Neural cell (in vitro differentiated cells): ENCODE measurements at regions not wholly inside any gene's neighbourhood (a gene's known extent, or its start where the extent isn't known, plus 50 kb on each side); places are given as distances from the start of the nearest gene placed in this dataset.

Source experiments
- H2AFZ ChIP-seq: fragments of 200-600, 300-800 bp; sonication (generic), shearing (Covaris generic); 2 replicates; pipeline ENCODE4 v1.6.0; 2014; ENCODE audit warnings: low read depth, mild to moderate bottlenecking, antibody characterized with exemption, low read length, moderate library complexity
- H3F3A ChIP-seq: fragments of 200-600 bp; shearing (Covaris generic); 2 replicates; pipeline ENCODE4 v1.6.1; 2016; ENCODE audit warnings: mild to moderate bottlenecking, moderate library complexity, mixed read lengths, antibody characterized with exemption, low read length; ENCODE audit not compliant: insufficient read depth, poor library complexity, severe bottlenecking
- H3K27ac ChIP-seq: fragments of 200-600, 300-800 bp; sonication (generic), shearing (Covaris generic); 2 replicates; pipeline ENCODE4 v1.5.1; 2014; ENCODE audit warnings: mild to moderate bottlenecking, low read length, moderate library complexity
- H3K27me3 ChIP-seq: fragments of 300-800, 200-600 bp; sonication (generic), shearing (Covaris generic); 2 replicates; pipeline ENCODE4 v1.6.0; 2014; ENCODE audit warnings: mild to moderate bottlenecking, low read depth, low read length, moderate library complexity; ENCODE audit not compliant: insufficient read depth
- H3K36me3 ChIP-seq: fragments of 300-800, 200-600 bp; sonication (generic), shearing (Covaris generic); 2 replicates; pipeline ENCODE4 v1.5.1; 2014; ENCODE audit warnings: mild to moderate bottlenecking, antibody characterized with exemption, low read length, moderate library complexity; ENCODE audit not compliant: insufficient read depth
- H3K4me2 ChIP-seq: fragments of 300-800, 200-600 bp; sonication (generic), shearing (Covaris generic); 2 replicates; pipeline ENCODE4 v1.6.0; 2014; ENCODE audit warnings: mild to moderate bottlenecking, low read length
- H3K4me3 ChIP-seq: fragments of 300-800, 200-600 bp; sonication (generic), shearing (Covaris generic); 2 replicates; pipeline ENCODE4 v1.5.1; 2014; ENCODE audit warnings: mild to moderate bottlenecking, low read length, moderate library complexity
- H3K79me2 ChIP-seq: fragments of 200-600 bp; shearing (Covaris generic); replicated peaks from 2 replicates; pipeline ENCODE4 v1.6.0; 2014; ENCODE audit warnings: mild to moderate bottlenecking, low read length, moderate library complexity; ENCODE audit not compliant: insufficient read depth
- H3K9ac ChIP-seq: fragments of 300-800, 200-600 bp; sonication (generic), shearing (Covaris generic); 2 replicates; pipeline ENCODE4 v1.6.1; 2016; ENCODE audit warnings: mild to moderate bottlenecking, low read length, mixed read lengths
- H3K9me2 ChIP-seq: fragments of 200-600 bp; shearing (Covaris generic); 2 replicates; pipeline ENCODE4 v1.6.1; 2016; ENCODE audit warnings: mild to moderate bottlenecking, low read length, mixed read lengths; ENCODE audit not compliant: insufficient read depth
- H3K9me3 ChIP-seq: fragments of 200-600, 300-800 bp; sonication (generic), shearing (Covaris generic); 2 replicates; pipeline ENCODE4 v1.6.1; 2016; ENCODE audit warnings: mild to moderate bottlenecking, mixed run types, low read length, moderate library complexity, mixed read lengths
- H4K20me1 ChIP-seq: fragments of 200-600 bp; shearing (Covaris generic); 2 replicates; pipeline ENCODE4 v1.6.1; 2016; ENCODE audit warnings: mild to moderate bottlenecking, mixed run types; ENCODE audit not compliant: insufficient read depth
- CTCF ChIP-seq: fragments of 450-650 bp; IDR thresholded peaks from 2 replicates; pipeline ENCODE4 v1.5.1; 2014; ENCODE audit warnings: antibody characterized with exemption, mild to moderate bottlenecking, moderate library complexity; ENCODE audit not compliant: poor library complexity, severe bottlenecking
- EP300 ChIP-seq: fragments of 450-650 bp; conservative IDR thresholded peaks from 2 replicates; pipeline ENCODE4 v1.6.1; 2014; ENCODE audit warnings: antibody characterized with exemption, mild to moderate bottlenecking, moderate library complexity; ENCODE audit not compliant: poor library complexity, severe bottlenecking
- EZH2 ChIP-seq: fragments of 200-600, 300-800 bp; shearing (Covaris generic), sonication (generic); IDR thresholded peaks from 2 replicates; pipeline ENCODE4 v1.6.1; 2014; ENCODE audit warnings: antibody characterized with exemption, low read length, borderline replicate concordance, mild to moderate bottlenecking; ENCODE audit not compliant: insufficient read depth, poor library complexity, severe bottlenecking
- MXI1 ChIP-seq: fragments of 450-650 bp; conservative IDR thresholded peaks from 2 replicates; pipeline ENCODE4 v1.6.1; 2014; ENCODE audit warnings: antibody characterized with exemption, mild to moderate bottlenecking; ENCODE audit not compliant: poor library complexity, severe bottlenecking
- POLR2AphosphoS5 ChIP-seq: IDR thresholded peaks from 2 replicates; pipeline ENCODE4 v1.6.1; 2012
- RAD21 ChIP-seq: fragments of 450-650 bp; conservative IDR thresholded peaks from 2 replicates; pipeline ENCODE4 v1.6.1; 2014; ENCODE audit warnings: antibody characterized with exemption, mild to moderate bottlenecking, moderate library complexity
- SMC3 ChIP-seq: fragments of 450-650 bp; conservative IDR thresholded peaks from 2 replicates; pipeline ENCODE4 v1.6.1; 2014; ENCODE audit warnings: antibody characterized with exemption, mild to moderate bottlenecking, moderate library complexity; ENCODE audit not compliant: poor library complexity
- TAF1 ChIP-seq: IDR thresholded peaks from 2 replicates; pipeline ENCODE4 v1.6.1; 2012; ENCODE audit warnings: low read depth
- TF ChIP-seq, protein P1 (sequence below): IDR thresholded peaks from 2 replicates; pipeline ENCODE4 v1.6.1; 2012; ENCODE audit warnings: borderline replicate concordance

GRCh38 chrX:78822157-78822690 lies 74.7 kb downstream of the LPAR4 start:
- H3K27ac ChIP-seq: no peak overlapping the region
- no peaks in the 10 kb centered on the region for H3K9me3 ChIP-seq
- H3K4me2 ChIP-seq: no peak overlapping the region
- no peaks in the 10 kb centered on the region for H3K9me2 ChIP-seq
- no peak overlapping the region for H3K9ac ChIP-seq
- no peak overlapping the region for H2AFZ ChIP-seq
- no peaks in the 10 kb centered on the region for H3F3A ChIP-seq
- H3K36me3 ChIP-seq: no peaks in the 10 kb centered on the region
- H3K4me3 ChIP-seq: no peak overlapping the region
- no peaks in the 10 kb centered on the region for H3K79me2 ChIP-seq
- no peaks in the 10 kb centered on the region for H4K20me1 ChIP-seq
- TF ChIP-seq POLR2AphosphoS5 (no peak), EP300 (no peak), MXI1 (no peak), EZH2 (no peak), RAD21 (no peak), SMC3 (no peak), TAF1 (no peak), CTCF (no peak)
- TF ChIP-seq, protein P1, sequence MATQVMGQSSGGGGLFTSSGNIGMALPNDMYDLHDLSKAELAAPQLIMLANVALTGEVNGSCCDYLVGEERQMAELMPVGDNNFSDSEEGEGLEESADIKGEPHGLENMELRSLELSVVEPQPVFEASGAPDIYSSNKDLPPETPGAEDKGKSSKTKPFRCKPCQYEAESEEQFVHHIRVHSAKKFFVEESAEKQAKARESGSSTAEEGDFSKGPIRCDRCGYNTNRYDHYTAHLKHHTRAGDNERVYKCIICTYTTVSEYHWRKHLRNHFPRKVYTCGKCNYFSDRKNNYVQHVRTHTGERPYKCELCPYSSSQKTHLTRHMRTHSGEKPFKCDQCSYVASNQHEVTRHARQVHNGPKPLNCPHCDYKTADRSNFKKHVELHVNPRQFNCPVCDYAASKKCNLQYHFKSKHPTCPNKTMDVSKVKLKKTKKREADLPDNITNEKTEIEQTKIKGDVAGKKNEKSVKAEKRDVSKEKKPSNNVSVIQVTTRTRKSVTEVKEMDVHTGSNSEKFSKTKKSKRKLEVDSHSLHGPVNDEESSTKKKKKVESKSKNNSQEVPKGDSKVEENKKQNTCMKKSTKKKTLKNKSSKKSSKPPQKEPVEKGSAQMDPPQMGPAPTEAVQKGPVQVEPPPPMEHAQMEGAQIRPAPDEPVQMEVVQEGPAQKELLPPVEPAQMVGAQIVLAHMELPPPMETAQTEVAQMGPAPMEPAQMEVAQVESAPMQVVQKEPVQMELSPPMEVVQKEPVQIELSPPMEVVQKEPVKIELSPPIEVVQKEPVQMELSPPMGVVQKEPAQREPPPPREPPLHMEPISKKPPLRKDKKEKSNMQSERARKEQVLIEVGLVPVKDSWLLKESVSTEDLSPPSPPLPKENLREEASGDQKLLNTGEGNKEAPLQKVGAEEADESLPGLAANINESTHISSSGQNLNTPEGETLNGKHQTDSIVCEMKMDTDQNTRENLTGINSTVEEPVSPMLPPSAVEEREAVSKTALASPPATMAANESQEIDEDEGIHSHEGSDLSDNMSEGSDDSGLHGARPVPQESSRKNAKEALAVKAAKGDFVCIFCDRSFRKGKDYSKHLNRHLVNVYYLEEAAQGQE: no peak
- H3K27me3 ChIP-seq: no peaks in the 10 kb centered on the region

- TF ChIP-seq RAD21: no peak
- TF ChIP-seq, protein P1: no peak
- TF ChIP-seq EP300: no peak
- no peak for TF ChIP-seq POLR2AphosphoS5
- TF ChIP-seq MXI1: no peak
- TF ChIP-seq SMC3: no peak
- TF ChIP-seq EZH2: no peak
- H3K4me2 ChIP-seq: no peak overlapping the region
- no peaks in the 10 kb centered on the region for H3K27me3 ChIP-seq
- H3F3A ChIP-seq: no peaks in the 10 kb centered on the region
- no peaks in the 10 kb centered on the region for H3K79me2 ChIP-seq
- no peaks in the 10 kb centered on the region for H3K9me2 ChIP-seq
- H2AFZ ChIP-seq: no peak overlapping the region
- H3K36me3 ChIP-seq: no peaks in the 10 kb centered on the region
- H3K27ac ChIP-seq: no peak overlapping the region
- no peak overlapping the region for H3K4me3 ChIP-seq
- no peak overlapping the region for H3K9ac ChIP-seq
- no peaks in the 10 kb centered on the region for H4K20me1 ChIP-seq
- no peaks in the 10 kb centered on the region for H3K9me3 ChIP-seq
These were observed 84.0 kb downstream of the LPAR4 start for GRCh38 chrX:78831523-78831922.
